ENCODE measurements at regions not wholly inside any gene's neighbourhood (a gene's known extent, or its start where the extent isn't known, plus 50 kb on each side); places are given as distances from the start of the nearest gene placed in this dataset.
A peak's percentile ranks its signal among the peaks of the same experiment; 100 is the strongest.

DNA sequence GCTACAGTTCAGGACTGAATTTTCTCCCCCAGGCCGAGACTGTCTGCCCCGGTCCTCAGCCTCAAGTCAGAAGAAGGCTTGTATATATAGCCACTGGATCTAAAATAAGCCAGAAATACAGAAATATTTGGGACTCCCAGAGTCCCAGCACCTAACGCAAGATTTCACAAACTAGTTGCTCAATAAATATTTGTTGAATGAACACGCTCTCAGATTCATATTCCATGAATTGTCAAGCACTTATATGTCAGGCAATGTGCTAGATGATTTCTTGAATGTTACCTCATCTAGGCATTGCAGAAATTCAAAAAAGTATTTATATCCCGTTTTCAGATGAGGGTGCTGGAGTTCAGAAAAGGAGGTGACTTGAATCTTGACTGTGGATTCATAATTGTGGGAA is 163.7 kb upstream of the KLHL29 start:
- TF ChIP-seq, protein P1, sequence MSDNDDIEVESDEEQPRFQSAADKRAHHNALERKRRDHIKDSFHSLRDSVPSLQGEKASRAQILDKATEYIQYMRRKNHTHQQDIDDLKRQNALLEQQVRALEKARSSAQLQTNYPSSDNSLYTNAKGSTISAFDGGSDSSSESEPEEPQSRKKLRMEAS (IDR thresholded peaks at IDR 0.05): no peak
- peak; percentile 27 for TF ChIP-seq RAD21 (IDR thresholded peaks at IDR 0.05; ENCODE audit: low read depth)
- H3K9me3 ChIP-seq (ENCODE audit: control insufficient read depth in 1 of 2, insufficient read depth in 1 of 2, low read depth in 1 of 2, low read length in 2 of 2): no peaks in the 10 kb centered on the region
- no peaks in the 10 kb centered on the region for H3K36me3 ChIP-seq (ENCODE audit: control insufficient read depth in 1 of 2, insufficient read depth in 2 of 2, low read length in 2 of 2)
- BruUV-seq (replicated peaks): no TSS peak
- H3K4me3 ChIP-seq (replicated peaks in 1 of 2; ENCODE audit: low read depth in 1 of 2, low read length in 2 of 2): no peak overlapping the region
- no peak overlapping the region for H3K4me2 ChIP-seq (ENCODE audit: low read length)
- no peaks in the 10 kb centered on the region for H3K4me1 ChIP-seq (ENCODE audit: control insufficient read depth in 1 of 2, insufficient read depth in 2 of 2, low read length in 2 of 2)
- no peaks in the 10 kb centered on the region for H3K79me2 ChIP-seq (ENCODE audit: insufficient read depth, low read length)
- no peaks in the 10 kb centered on the region for H3K9me2 ChIP-seq (ENCODE audit: insufficient read depth)
- ChIA-PET POLR2A (no interaction called here), CTCF (no interaction called here), RAD21 (ENCODE audit: low non-redundant PET in 1 of 2, low total read pairs in 2 of 2, uncharacterized antibody in 2 of 2, unreplicated experiment in 2 of 2) (no interaction called here)
- no peak for DNase-seq (ENCODE audit: low read depth, low spot score)
- H4K20me1 ChIP-seq (ENCODE audit: insufficient read depth): no peaks in the 10 kb centered on the region
- H3K9ac ChIP-seq (ENCODE audit: low read length): no peak overlapping the region
- no peak overlapping the region for H2AFZ ChIP-seq (ENCODE audit: low read depth, low read length, poor library complexity, severe bottlenecking)
- no peak overlapping the region for H3K27ac ChIP-seq (ENCODE audit: low read depth, low read length)
- peaks cover 29% of the 10 kb centered on the region; the same call in 1 of the 2 replicates for H3K27me3 ChIP-seq (ENCODE audit: insufficient read depth, low read length)
- intact Hi-C loops (cut with micrococcal nuclease): loop anchor here (5.0 kb wide), 1 partner anchor 36 kb away; no protein-coding TSS in a partner anchor
- no peak for ATAC-seq

DNA sequence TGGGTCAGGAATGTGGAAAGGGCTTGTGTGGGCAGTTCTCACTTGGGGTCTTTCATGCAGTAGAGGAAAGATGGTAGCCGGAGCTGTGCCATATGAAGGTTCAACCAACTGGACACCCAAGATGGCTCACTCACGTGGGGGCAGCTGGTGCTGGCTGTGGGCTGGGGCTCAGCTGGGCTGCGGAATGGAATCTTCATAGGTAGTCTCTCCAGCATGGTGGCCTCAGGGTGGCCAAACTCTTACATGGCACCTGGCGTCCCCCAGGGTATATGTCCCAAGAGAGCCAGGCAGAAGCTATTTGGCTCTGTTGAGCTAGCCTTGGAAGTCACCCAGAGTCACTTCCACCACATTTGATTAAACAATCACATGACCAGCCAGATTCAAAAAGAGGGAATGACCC is 163.1 kb upstream of the KLHL29 start:
- Histone ChIP-seq H2AFZ (ENCODE audit: low read depth, low read length, poor library complexity, severe bottlenecking) (no peak overlapping the region), H3K9me2 (ENCODE audit: insufficient read depth) (no peaks in the 10 kb centered on the region), H4K20me1 (ENCODE audit: insufficient read depth) (no peaks in the 10 kb centered on the region), H3K4me1 (ENCODE audit: control insufficient read depth in 1 of 2, insufficient read depth in 2 of 2, low read length in 2 of 2) (no peaks in the 10 kb centered on the region), H3K27me3 (ENCODE audit: insufficient read depth, low read length) (peaks cover 26% of the 10 kb centered on the region; the same call in 1 of the 2 replicates), H3K9me3 (ENCODE audit: control insufficient read depth in 1 of 2, insufficient read depth in 1 of 2, low read depth in 1 of 2, low read length in 2 of 2) (no peaks in the 10 kb centered on the region), H3K27ac (ENCODE audit: low read depth, low read length) (no peak overlapping the region), H3K36me3 (ENCODE audit: control insufficient read depth in 1 of 2, insufficient read depth in 2 of 2, low read length in 2 of 2) (no peaks in the 10 kb centered on the region), H3K79me2 (ENCODE audit: insufficient read depth, low read length) (no peaks in the 10 kb centered on the region), H3K4me2 (ENCODE audit: low read length) (no peak overlapping the region), H3K9ac (ENCODE audit: low read length) (no peak overlapping the region), H3K4me3 (replicated peaks in 1 of 2; ENCODE audit: low read depth in 1 of 2, low read length in 2 of 2) (no peak overlapping the region)
- DNase-seq (ENCODE audit: low read depth, low spot score) (no peak), ATAC-seq (no peak)
- POLR2A ChIA-PET: no interaction called here
- RAD21 ChIA-PET (ENCODE audit: low non-redundant PET in 1 of 2, low total read pairs in 2 of 2, uncharacterized antibody in 2 of 2, unreplicated experiment in 2 of 2): no interaction called here
- intact Hi-C loops (cut with micrococcal nuclease): loop anchor here (5.0 kb wide), 1 partner anchor 35 kb away; no protein-coding TSS in a partner anchor
- TF ChIP-seq YY1 (IDR thresholded peaks at IDR 0.05; ENCODE audit: extremely low read depth, insufficient replicate concordance, low read depth, low read length) (no peak), ZFX (IDR thresholded peaks at IDR 0.05) (no peak), POLR2AphosphoS5 (IDR thresholded peaks at IDR 0.05; ENCODE audit: low read depth, low read length) (no peak), RAD21 (IDR thresholded peaks at IDR 0.05; ENCODE audit: low read depth) (no peak), FOSL1 (IDR thresholded peaks at IDR 0.05; ENCODE audit: low read depth) (no peak), SRF (IDR thresholded peaks at IDR 0.05; ENCODE audit: low read depth) (no peak), SIN3A (IDR thresholded peaks at IDR 0.05; ENCODE audit: low read depth) (no peak), JUND (IDR thresholded peaks at IDR 0.05) (no peak), SP1 (IDR thresholded peaks at IDR 0.05; ENCODE audit: low read depth) (no peak), TCF7L2 (IDR thresholded peaks at IDR 0.05; ENCODE audit: borderline replicate concordance, extremely low read depth, insufficient read depth, insufficient read length) (no peak), CBX3 (IDR thresholded peaks at IDR 0.05; ENCODE audit: low read depth) (no peak), EZH2 (IDR thresholded peaks at IDR 0.05) (no peak), POLR2A (IDR thresholded peaks at IDR 0.05; ENCODE audit: borderline replicate concordance, extremely low read depth, insufficient read depth, insufficient read length) (no peak), EGR1 (IDR thresholded peaks at IDR 0.05; ENCODE audit: low read depth) (no peak), ELF1 (IDR thresholded peaks at IDR 0.05; ENCODE audit: borderline replicate concordance, low read depth) (no peak)
- TF ChIP-seq, protein P2, sequence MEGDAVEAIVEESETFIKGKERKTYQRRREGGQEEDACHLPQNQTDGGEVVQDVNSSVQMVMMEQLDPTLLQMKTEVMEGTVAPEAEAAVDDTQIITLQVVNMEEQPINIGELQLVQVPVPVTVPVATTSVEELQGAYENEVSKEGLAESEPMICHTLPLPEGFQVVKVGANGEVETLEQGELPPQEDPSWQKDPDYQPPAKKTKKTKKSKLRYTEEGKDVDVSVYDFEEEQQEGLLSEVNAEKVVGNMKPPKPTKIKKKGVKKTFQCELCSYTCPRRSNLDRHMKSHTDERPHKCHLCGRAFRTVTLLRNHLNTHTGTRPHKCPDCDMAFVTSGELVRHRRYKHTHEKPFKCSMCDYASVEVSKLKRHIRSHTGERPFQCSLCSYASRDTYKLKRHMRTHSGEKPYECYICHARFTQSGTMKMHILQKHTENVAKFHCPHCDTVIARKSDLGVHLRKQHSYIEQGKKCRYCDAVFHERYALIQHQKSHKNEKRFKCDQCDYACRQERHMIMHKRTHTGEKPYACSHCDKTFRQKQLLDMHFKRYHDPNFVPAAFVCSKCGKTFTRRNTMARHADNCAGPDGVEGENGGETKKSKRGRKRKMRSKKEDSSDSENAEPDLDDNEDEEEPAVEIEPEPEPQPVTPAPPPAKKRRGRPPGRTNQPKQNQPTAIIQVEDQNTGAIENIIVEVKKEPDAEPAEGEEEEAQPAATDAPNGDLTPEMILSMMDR (IDR thresholded peaks at IDR 0.05 in 2 of 3, conservative IDR thresholded peaks at IDR 0.05 in 1 of 3; ENCODE audit: borderline replicate concordance in 1 of 3, insufficient read depth in 1 of 3, low read depth in 2 of 3, low read length in 2 of 3): no peak
- TF ChIP-seq, protein P1 (IDR thresholded peaks at IDR 0.05): no peak
- no TSS peak for BruUV-seq (replicated peaks)
- CTCF ChIA-PET: no interaction called here
